HCT116 (cell line): ENCODE measurements at regions not wholly inside any gene's neighbourhood (a gene's known extent, or its start where the extent isn't known, plus 50 kb on each side); places are given as distances from the start of the nearest gene placed in this dataset.

Experiments
- ATAC-seq: fragments of 200-7000 bp; cut with Tn5 transposase; 2 replicates; pipeline ENCODE4 v1.9.1; 2020; ENCODE audit warnings: mild to moderate bottlenecking, moderate library complexity
- BruUV-seq: library from RNA; stranded (reverse); fragments of 400-500 nt; replicated peaks from 2 replicates; lab custom pipeline; 2021; lab: Mats Ljungman, UMichigan
- CTCF ChIA-PET: fragments of 300-600 bp; sonication (Branson Sonifier 250); formaldehyde crosslinking; loops from one replicate; lab custom pipeline; 2021; ENCODE audit warnings: antibody characterized with exemption; lab: Charles Lee
- POLR2A ChIA-PET: fragments of 300-600, 350-600 bp; sonication (Branson Sonifier 250); formaldehyde crosslinking; loops from one replicate; lab custom pipeline; 2021; ENCODE audit warnings: antibody characterized with exemption; lab: Charles Lee
- RAD21 ChIA-PET, 2 experiments: fragments of 300-600 bp; sonication (Branson Sonifier 250); formaldehyde crosslinking; loops; one replicate each; lab custom pipeline; 2023; ENCODE audit warnings: low total read pairs in 2 of 2; ENCODE audit not compliant: uncharacterized antibody in 2 of 2, unreplicated experiment in 2 of 2, low non-redundant PET in 1 of 2; lab: Charles Lee
- DNase-seq: peaks from one replicate; pipeline ENCODE4 v3.0.0-alpha.2; 2010; ENCODE audit warnings: low read depth, low spot score
- H2AFZ ChIP-seq: fragments of 200-600 bp; shearing (Covaris generic), sonication (generic); 2 replicates; pipeline ENCODE4 v1.6.1; 2017; ENCODE audit warnings: low read depth, mixed run types, mixed read lengths, antibody characterized with exemption, low read length; ENCODE audit not compliant: poor library complexity, severe bottlenecking
- H3K27ac ChIP-seq: 2 replicates; pipeline ENCODE4 v1.5.1; 2012; ENCODE audit warnings: low read depth, low read length
- H3K27me3 ChIP-seq: fragments of 200-600 bp; sonication (generic); 2 replicates; pipeline ENCODE4 v1.6.1; 2016; ENCODE audit warnings: mixed run types, low read length, mixed read lengths; ENCODE audit not compliant: insufficient read depth
- H3K36me3 ChIP-seq, 2 experiments: fragments of 200-500 bp in 1 of 2; fragments of 200-600 bp in 1 of 2; sonication (Bioruptor generic) in 1 of 2; sonication (generic) in 1 of 2; 2 replicates each; pipeline versions ENCODE4 v1.5.1 to v1.6.1; 2014 to 2016; ENCODE audit warnings: low read length in 2 of 2, inconsistent platforms in 1 of 2, mixed read lengths in 1 of 2, mixed run types in 1 of 2; ENCODE audit not compliant: insufficient read depth in 2 of 2, control insufficient read depth in 1 of 2
- H3K4me1 ChIP-seq, 2 experiments: fragments of 200-600 bp in 1 of 2; sonication (generic) in 1 of 2; 2 replicates each; pipeline versions ENCODE4 v1.5.1 to v1.6.1; 2012 to 2017; ENCODE audit warnings: low read length in 2 of 2, inconsistent platforms in 1 of 2, mild to moderate bottlenecking in 1 of 2, mixed read lengths in 1 of 2, mixed run types in 1 of 2, moderate library complexity in 1 of 2; ENCODE audit not compliant: insufficient read depth in 2 of 2, control insufficient read depth in 1 of 2
- H3K4me2 ChIP-seq: fragments of 200-600 bp; sonication (generic); 2 replicates; pipeline ENCODE4 v1.6.1; 2017; ENCODE audit warnings: mixed run types, low read length, mixed read lengths
- H3K4me3 ChIP-seq, 2 experiments: fragments of 200-600 bp in 1 of 2; sonication (generic) in 1 of 2; replicated peaks in 1 of 2; 2 replicates each; pipeline ENCODE4 v1.5.1; 2011 to 2016; ENCODE audit warnings: low read length in 2 of 2, control low read depth in 1 of 2, low read depth in 1 of 2, mild to moderate bottlenecking in 1 of 2, mixed read lengths in 1 of 2, mixed run types in 1 of 2
- H3K79me2 ChIP-seq: fragments of 200-600 bp; sonication (generic); 2 replicates; pipeline ENCODE4 v1.6.1; 2017; ENCODE audit warnings: mild to moderate bottlenecking, mixed run types, low read length, moderate library complexity, mixed read lengths; ENCODE audit not compliant: insufficient read depth
- H3K9ac ChIP-seq: fragments of 200-600 bp; sonication (generic); 2 replicates; pipeline ENCODE4 v1.6.1; 2016; ENCODE audit warnings: low read length, mixed read lengths
- H3K9me2 ChIP-seq: fragments of 200-600 bp; sonication (generic), shearing (Covaris generic); 2 replicates; pipeline ENCODE4 v1.6.1; 2017; ENCODE audit warnings: mixed run types, mild to moderate bottlenecking, moderate library complexity; ENCODE audit not compliant: insufficient read depth
- H3K9me3 ChIP-seq, 2 experiments: fragments of 200-500 bp in 1 of 2; fragments of 200-600 bp in 1 of 2; sonication (Bioruptor generic) in 1 of 2; sonication (generic) in 1 of 2; 2 replicates each; pipeline ENCODE4 v1.6.1; 2014 to 2017; ENCODE audit warnings: low read length in 2 of 2, mixed read lengths in 2 of 2, inconsistent platforms in 1 of 2, low read depth in 1 of 2, mild to moderate bottlenecking in 1 of 2, mixed run types in 1 of 2, moderate library complexity in 1 of 2; ENCODE audit not compliant: control insufficient read depth in 1 of 2, insufficient read depth in 1 of 2
- H4K20me1 ChIP-seq: fragments of 200-600 bp; sonication (generic), shearing (Covaris generic); 2 replicates; pipeline ENCODE4 v1.6.1; 2017; ENCODE audit warnings: mixed run types, mild to moderate bottlenecking, moderate library complexity; ENCODE audit not compliant: insufficient read depth
- CBX3 ChIP-seq: IDR thresholded peaks from 2 replicates; pipeline ENCODE4 v1.6.1; 2012; ENCODE audit warnings: low read depth
- CEBPB ChIP-seq: IDR thresholded peaks from 2 replicates; pipeline ENCODE4 v1.6.1; 2012; ENCODE audit warnings: low read depth
- EGR1 ChIP-seq: IDR thresholded peaks from 2 replicates; pipeline ENCODE4 v1.6.1; 2012; ENCODE audit warnings: low read depth
- EZH2phosphoT487 ChIP-seq: fragments of 200-600 bp; IDR thresholded peaks from 2 replicates; pipeline ENCODE4 v1.6.1; 2018; ENCODE audit warnings: antibody characterized with exemption, borderline replicate concordance
- FOSL1 ChIP-seq: IDR thresholded peaks from 2 replicates; pipeline ENCODE4 v1.6.1; 2012; ENCODE audit warnings: low read depth
- POLR2A ChIP-seq: IDR thresholded peaks from 2 replicates; pipeline ENCODE4 v1.7.0; 2011; ENCODE audit warnings: borderline replicate concordance; ENCODE audit not compliant: insufficient read depth, insufficient read length; ENCODE audit errors: extremely low read depth
- POLR2AphosphoS5 ChIP-seq: IDR thresholded peaks from 2 replicates; pipeline ENCODE4 v1.6.1; 2011; ENCODE audit warnings: mild to moderate bottlenecking, low read depth, low read length, moderate library complexity
- RAD21 ChIP-seq: IDR thresholded peaks from 2 replicates; pipeline ENCODE4 v1.6.1; 2012; ENCODE audit warnings: low read depth, mild to moderate bottlenecking
- SP1 ChIP-seq: IDR thresholded peaks from 2 replicates; pipeline ENCODE4 v1.6.1; 2012; ENCODE audit warnings: low read depth
- TCF7L2 ChIP-seq: IDR thresholded peaks from 2 replicates; pipeline ENCODE4 v1.7.0; 2011; ENCODE audit warnings: borderline replicate concordance, inconsistent platforms; ENCODE audit not compliant: insufficient read depth, insufficient read length; ENCODE audit errors: extremely low read depth
- YY1 ChIP-seq: IDR thresholded peaks from 2 replicates; pipeline ENCODE4 v1.6.1; 2011; ENCODE audit warnings: low read length, low read depth, moderate library complexity, mild to moderate bottlenecking; ENCODE audit not compliant: insufficient replicate concordance; ENCODE audit errors: extremely low read depth
- ZFX ChIP-seq: fragments of 450-650 bp; IDR thresholded peaks from 2 replicates; pipeline ENCODE4 v1.6.1; 2017
- intact Hi-C: fragments of 100-400 bp; cut with micrococcal nuclease; formaldehyde crosslinking; loops from 2 replicates; pipeline ENCODE4 v1.10.0; 2022
- TF ChIP-seq, protein P1 (sequence below): IDR thresholded peaks from 2 replicates; pipeline ENCODE4 v1.6.1; 2012
- TF ChIP-seq, protein P2 (sequence below), 3 experiments: fragments of 200-600 bp in 1 of 3; sonication (generic) in 1 of 3; IDR thresholded peaks in 2 of 3; conservative IDR thresholded peaks in 1 of 3; 2 replicates each; pipeline ENCODE4 v1.5.1; 2012 to 2017; ENCODE audit warnings: low read depth in 2 of 3, low read length in 2 of 3, antibody characterized with exemption in 1 of 3, borderline replicate concordance in 1 of 3, control low read depth in 1 of 3, mild to moderate bottlenecking in 1 of 3, mixed read lengths in 1 of 3, mixed run types in 1 of 3, moderate library complexity in 1 of 3; ENCODE audit not compliant: insufficient read depth in 1 of 3
- TF ChIP-seq, protein P3 (sequence below): IDR thresholded peaks from 2 replicates; pipeline ENCODE4 v1.6.1; 2012
- TF ChIP-seq, protein P4 (sequence below): IDR thresholded peaks from 2 replicates; pipeline ENCODE4 v1.6.1; 2012; ENCODE audit warnings: low read depth

DNA sequence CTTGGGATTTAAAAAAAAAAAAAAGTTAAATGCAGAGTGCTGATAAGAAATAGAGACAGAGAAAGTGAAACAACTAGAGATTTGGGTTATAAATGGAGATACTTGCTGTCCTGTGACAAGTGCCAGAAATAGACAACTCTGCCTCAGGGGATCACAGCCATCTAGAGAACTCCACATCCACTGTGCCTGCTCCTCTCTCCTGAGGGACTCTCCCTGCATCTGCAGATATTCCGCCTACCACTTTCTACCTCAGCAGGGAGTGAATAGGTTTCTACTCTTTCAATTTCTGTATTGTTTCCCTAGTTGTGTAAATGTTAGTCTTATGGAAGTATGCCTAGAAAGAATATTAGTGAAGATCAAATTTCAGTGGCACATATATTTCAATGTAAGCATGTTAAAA lies 307.2 kb downstream of the HTR1A start:
- no peak overlapping the region for H3K27ac ChIP-seq
- no peaks in the 10 kb centered on the region for H3K9me2 ChIP-seq
- peaks cover 8 to 42% of the 10 kb centered on the region in 2 experiments; a peak in 3 of 4 replicates for H3K9me3 ChIP-seq
- no peaks in the 10 kb centered on the region for H3K79me2 ChIP-seq
- DNase-seq (no peak), ATAC-seq (no peak)
- H4K20me1 ChIP-seq = no peaks in the 10 kb centered on the region
- CTCF ChIA-PET = no interaction called here
- no peak overlapping the region for H3K4me3 ChIP-seq
- RAD21 ChIA-PET = no interaction called here
- no TSS peak for BruUV-seq
- no peak overlapping the region for H3K4me2 ChIP-seq
- no peaks in the 10 kb centered on the region for H3K27me3 ChIP-seq
- TF ChIP-seq, protein P1, sequence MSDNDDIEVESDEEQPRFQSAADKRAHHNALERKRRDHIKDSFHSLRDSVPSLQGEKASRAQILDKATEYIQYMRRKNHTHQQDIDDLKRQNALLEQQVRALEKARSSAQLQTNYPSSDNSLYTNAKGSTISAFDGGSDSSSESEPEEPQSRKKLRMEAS = no peak
- TF ChIP-seq, protein P2, sequence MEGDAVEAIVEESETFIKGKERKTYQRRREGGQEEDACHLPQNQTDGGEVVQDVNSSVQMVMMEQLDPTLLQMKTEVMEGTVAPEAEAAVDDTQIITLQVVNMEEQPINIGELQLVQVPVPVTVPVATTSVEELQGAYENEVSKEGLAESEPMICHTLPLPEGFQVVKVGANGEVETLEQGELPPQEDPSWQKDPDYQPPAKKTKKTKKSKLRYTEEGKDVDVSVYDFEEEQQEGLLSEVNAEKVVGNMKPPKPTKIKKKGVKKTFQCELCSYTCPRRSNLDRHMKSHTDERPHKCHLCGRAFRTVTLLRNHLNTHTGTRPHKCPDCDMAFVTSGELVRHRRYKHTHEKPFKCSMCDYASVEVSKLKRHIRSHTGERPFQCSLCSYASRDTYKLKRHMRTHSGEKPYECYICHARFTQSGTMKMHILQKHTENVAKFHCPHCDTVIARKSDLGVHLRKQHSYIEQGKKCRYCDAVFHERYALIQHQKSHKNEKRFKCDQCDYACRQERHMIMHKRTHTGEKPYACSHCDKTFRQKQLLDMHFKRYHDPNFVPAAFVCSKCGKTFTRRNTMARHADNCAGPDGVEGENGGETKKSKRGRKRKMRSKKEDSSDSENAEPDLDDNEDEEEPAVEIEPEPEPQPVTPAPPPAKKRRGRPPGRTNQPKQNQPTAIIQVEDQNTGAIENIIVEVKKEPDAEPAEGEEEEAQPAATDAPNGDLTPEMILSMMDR (IDR thresholded peaks at IDR 0.05 in 2 of 3, conservative IDR thresholded peaks at IDR 0.05 in 1 of 3; ENCODE audit: borderline replicate concordance in 1 of 3, insufficient read depth in 1 of 3, low read depth in 2 of 3, low read length in 2 of 3) = no peak
- no peak for TF ChIP-seq EGR1
- TF ChIP-seq CEBPB = no peak
- TF ChIP-seq FOSL1 = no peak
- no peak for TF ChIP-seq EZH2phosphoT487
- TF ChIP-seq RAD21 = no peak
- TF ChIP-seq, protein P3, sequence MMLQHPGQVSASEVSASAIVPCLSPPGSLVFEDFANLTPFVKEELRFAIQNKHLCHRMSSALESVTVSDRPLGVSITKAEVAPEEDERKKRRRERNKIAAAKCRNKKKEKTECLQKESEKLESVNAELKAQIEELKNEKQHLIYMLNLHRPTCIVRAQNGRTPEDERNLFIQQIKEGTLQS = no peak
- no peak for TF ChIP-seq CBX3
- no peak for TF ChIP-seq TCF7L2
- TF ChIP-seq YY1 = no peak
- TF ChIP-seq, protein P4, sequence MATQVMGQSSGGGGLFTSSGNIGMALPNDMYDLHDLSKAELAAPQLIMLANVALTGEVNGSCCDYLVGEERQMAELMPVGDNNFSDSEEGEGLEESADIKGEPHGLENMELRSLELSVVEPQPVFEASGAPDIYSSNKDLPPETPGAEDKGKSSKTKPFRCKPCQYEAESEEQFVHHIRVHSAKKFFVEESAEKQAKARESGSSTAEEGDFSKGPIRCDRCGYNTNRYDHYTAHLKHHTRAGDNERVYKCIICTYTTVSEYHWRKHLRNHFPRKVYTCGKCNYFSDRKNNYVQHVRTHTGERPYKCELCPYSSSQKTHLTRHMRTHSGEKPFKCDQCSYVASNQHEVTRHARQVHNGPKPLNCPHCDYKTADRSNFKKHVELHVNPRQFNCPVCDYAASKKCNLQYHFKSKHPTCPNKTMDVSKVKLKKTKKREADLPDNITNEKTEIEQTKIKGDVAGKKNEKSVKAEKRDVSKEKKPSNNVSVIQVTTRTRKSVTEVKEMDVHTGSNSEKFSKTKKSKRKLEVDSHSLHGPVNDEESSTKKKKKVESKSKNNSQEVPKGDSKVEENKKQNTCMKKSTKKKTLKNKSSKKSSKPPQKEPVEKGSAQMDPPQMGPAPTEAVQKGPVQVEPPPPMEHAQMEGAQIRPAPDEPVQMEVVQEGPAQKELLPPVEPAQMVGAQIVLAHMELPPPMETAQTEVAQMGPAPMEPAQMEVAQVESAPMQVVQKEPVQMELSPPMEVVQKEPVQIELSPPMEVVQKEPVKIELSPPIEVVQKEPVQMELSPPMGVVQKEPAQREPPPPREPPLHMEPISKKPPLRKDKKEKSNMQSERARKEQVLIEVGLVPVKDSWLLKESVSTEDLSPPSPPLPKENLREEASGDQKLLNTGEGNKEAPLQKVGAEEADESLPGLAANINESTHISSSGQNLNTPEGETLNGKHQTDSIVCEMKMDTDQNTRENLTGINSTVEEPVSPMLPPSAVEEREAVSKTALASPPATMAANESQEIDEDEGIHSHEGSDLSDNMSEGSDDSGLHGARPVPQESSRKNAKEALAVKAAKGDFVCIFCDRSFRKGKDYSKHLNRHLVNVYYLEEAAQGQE = no peak
- TF ChIP-seq SP1 = no peak
- TF ChIP-seq POLR2A = no peak
- TF ChIP-seq ZFX = no peak
- no peak for TF ChIP-seq POLR2AphosphoS5
- TF ChIP-seq, all 23 proteins: peak for 0
- Histone ChIP-seq H2AFZ (no peak overlapping the region), H3K9ac (no peak overlapping the region), H3K36me3 (no peaks in the 10 kb centered on the region), H3K4me1 (no peaks in the 10 kb centered on the region)
- intact Hi-C loops = no loop called here
- POLR2A ChIA-PET = no interaction called here
